ENCODE measurements at regions not wholly inside any gene's neighbourhood (a gene's known extent, or its start where the extent isn't known, plus 50 kb on each side); places are given as distances from the start of the nearest gene placed in this dataset.

DNA sequence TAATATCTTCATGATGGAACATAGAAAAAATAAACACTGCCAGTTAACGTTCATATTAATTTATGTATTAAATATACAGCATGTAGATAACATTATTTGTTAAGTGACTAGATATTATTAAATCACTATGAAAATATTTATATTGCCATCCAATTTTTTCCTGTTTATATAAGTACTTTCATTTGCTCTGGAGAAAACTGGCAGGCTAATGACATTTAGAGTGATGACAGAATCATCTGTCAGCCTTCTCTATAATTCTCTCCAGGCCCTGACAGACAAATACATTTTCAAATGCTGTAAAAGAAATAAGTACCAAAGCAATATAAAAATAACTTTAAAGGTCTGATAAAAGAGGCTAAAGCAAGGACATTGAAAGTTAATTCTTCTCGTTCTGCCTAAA, 2556.7 kb upstream of the PCDH20 start:
- Histone ChIP-seq H3K27me3 (no peaks in the 10 kb centered on the region), H3K4me1 (no peaks in the 10 kb centered on the region), H3K9me3 (no peaks in the 10 kb centered on the region), H3K27ac (no peak overlapping the region), H3K36me3 (no peaks in the 10 kb centered on the region), H3K4me3 (no peak overlapping the region)
- TF ChIP-seq EP300 (IDR thresholded peaks at IDR 0.05) (no peak), POLR2A (IDR thresholded peaks at IDR 0.05) (no peak)
- TF ChIP-seq, protein P1, sequence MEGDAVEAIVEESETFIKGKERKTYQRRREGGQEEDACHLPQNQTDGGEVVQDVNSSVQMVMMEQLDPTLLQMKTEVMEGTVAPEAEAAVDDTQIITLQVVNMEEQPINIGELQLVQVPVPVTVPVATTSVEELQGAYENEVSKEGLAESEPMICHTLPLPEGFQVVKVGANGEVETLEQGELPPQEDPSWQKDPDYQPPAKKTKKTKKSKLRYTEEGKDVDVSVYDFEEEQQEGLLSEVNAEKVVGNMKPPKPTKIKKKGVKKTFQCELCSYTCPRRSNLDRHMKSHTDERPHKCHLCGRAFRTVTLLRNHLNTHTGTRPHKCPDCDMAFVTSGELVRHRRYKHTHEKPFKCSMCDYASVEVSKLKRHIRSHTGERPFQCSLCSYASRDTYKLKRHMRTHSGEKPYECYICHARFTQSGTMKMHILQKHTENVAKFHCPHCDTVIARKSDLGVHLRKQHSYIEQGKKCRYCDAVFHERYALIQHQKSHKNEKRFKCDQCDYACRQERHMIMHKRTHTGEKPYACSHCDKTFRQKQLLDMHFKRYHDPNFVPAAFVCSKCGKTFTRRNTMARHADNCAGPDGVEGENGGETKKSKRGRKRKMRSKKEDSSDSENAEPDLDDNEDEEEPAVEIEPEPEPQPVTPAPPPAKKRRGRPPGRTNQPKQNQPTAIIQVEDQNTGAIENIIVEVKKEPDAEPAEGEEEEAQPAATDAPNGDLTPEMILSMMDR (IDR thresholded peaks at IDR 0.05): no peak
- DNase-seq (ENCODE audit: low spot score in 2 of 2): no peak
- WGBS, 2 donors: 79 to 83% methylated on average over 2 of the region's 2 CpGs

DNA sequence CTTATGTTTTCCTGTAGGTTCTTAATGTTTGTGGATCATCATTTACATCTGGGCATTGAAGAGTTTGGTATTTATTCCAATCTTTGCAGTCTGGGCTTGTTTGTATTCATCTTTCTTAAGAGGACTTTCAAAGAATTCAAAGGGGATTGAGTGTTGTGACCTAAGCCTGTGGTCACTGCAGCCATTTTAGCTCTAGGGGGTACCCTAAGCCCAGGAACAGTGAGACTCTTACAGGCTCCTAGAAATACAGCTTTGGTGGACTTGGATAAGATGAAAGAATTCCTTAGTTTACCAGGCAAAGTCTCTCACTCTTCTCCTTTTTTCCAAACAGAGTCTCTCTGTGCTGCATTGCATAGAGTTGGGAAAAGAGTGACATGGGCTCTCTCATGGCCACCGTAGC, 2539.0 kb upstream of the PCDH20 start:
- H3K36me3 ChIP-seq: no peaks in the 10 kb centered on the region
- H3K9me3 ChIP-seq: peaks cover 0 to 6% (median 0%) of the 10 kb centered on the region in 4 donors
- TF ChIP-seq POLR2A (IDR thresholded peaks at IDR 0.05) (no peak), EP300 (IDR thresholded peaks at IDR 0.05) (no peak)
- TF ChIP-seq, protein P1 (IDR thresholded peaks at IDR 0.05): no peak
- no peak for DNase-seq (ENCODE audit: low spot score in 2 of 2)
- no peak overlapping the region for H3K4me3 ChIP-seq
- no peak overlapping the region for H3K27ac ChIP-seq
- H3K27me3 ChIP-seq: no peaks in the 10 kb centered on the region
- WGBS, 2 donors: 79 to 100% methylated on average over 1 of the region's 1 CpG
- H3K4me1 ChIP-seq: no peaks in the 10 kb centered on the region

DNA sequence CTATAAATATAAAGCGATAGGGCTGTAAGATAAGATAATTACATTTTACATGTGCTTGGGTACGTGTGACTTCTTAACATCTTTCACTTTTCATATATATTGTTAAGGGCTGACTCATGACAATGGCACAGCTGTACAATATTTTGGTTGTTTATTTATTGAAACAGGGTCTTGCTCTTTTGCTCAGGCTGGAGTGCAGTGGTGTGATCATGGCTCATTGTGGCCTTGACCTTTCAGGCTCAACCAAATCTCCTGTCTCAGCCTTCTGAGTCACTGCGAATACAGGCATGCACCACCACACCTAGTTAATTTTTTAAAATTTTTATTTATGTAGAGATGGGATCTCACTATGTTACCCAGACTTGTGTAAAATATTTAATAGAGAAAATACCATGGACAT, 2532.4 kb upstream of the PCDH20 start:
- WGBS, 2 donors: 89 to 93% methylated on average over 3 of the region's 3 CpGs
- no peak overlapping the region for H3K27ac ChIP-seq
- H3K4me3 ChIP-seq: no peak overlapping the region
- no peaks in the 10 kb centered on the region for H3K27me3 ChIP-seq
- TF ChIP-seq EP300 (IDR thresholded peaks at IDR 0.05) (no peak), POLR2A (IDR thresholded peaks at IDR 0.05) (no peak)
- TF ChIP-seq, protein P1 (IDR thresholded peaks at IDR 0.05): no peak
- no peaks in the 10 kb centered on the region for H3K4me1 ChIP-seq
- no peaks in the 10 kb centered on the region for H3K36me3 ChIP-seq
- no peak for DNase-seq (ENCODE audit: low spot score in 2 of 2)
- no peaks in the 10 kb centered on the region for H3K9me3 ChIP-seq

DNA sequence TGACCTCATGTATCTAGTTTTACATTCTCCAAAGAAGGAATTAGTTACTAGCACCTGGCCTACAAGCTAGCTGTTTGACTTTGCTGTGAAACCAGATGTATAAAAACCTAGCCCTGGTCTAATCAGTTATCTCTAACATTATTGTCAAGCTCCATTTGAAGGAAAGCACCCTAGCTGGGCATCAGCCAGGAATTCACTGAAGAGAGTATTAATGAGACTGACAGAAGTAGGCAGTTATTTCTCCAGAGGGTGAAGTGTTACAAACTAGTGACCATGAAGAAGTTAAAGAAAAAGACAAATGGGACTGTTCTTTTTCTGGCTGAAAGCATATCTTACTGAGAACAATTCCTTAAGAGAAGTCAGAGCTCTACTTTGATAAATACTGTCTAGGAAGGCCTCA, 2529.3 kb upstream of the PCDH20 start:
- no peaks in the 10 kb centered on the region for H3K4me1 ChIP-seq
- no peaks in the 10 kb centered on the region for H3K36me3 ChIP-seq
- DNase-seq (ENCODE audit: low spot score in 2 of 2): no peak
- H3K9me3 ChIP-seq: no peaks in the 10 kb centered on the region
- TF ChIP-seq EP300 (IDR thresholded peaks at IDR 0.05) (no peak), POLR2A (IDR thresholded peaks at IDR 0.05) (no peak)
- no peaks in the 10 kb centered on the region for H3K27me3 ChIP-seq
- no peak overlapping the region for H3K27ac ChIP-seq
- H3K4me3 ChIP-seq: no peak overlapping the region

DNA sequence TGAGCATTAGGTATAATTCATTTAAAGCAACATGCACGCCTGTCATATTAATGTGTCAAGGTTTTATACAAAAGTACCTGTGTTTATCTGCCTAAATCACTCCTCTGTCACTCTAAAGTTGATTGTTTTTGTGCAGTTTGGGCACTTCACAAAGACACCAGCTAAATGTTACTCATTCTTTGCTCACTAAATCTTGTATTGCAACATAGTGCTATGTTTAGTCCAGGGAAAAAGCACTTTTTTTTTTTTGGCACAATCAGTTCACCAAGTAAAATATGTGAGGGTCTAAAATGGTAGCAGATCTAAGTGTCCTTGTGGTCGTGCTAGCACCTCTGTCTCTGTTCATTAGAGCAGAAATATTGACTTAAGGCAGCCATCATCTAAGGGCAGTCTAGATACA, 2526.7 kb upstream of the PCDH20 start:
- Histone ChIP-seq H3K4me3 (no peak overlapping the region), H3K27me3 (no peaks in the 10 kb centered on the region), H3K27ac (no peak overlapping the region), H3K4me1 (no peaks in the 10 kb centered on the region), H3K36me3 (no peaks in the 10 kb centered on the region), H3K9me3 (no peaks in the 10 kb centered on the region)
- DNase-seq (ENCODE audit: low spot score in 2 of 2): no peak
- WGBS, 2 donors: 57 to 58% methylated on average over 2 of the region's 2 CpGs
- TF ChIP-seq, protein P1 (IDR thresholded peaks at IDR 0.05): no peak
- TF ChIP-seq POLR2A (IDR thresholded peaks at IDR 0.05) (no peak), EP300 (IDR thresholded peaks at IDR 0.05) (no peak)

DNA sequence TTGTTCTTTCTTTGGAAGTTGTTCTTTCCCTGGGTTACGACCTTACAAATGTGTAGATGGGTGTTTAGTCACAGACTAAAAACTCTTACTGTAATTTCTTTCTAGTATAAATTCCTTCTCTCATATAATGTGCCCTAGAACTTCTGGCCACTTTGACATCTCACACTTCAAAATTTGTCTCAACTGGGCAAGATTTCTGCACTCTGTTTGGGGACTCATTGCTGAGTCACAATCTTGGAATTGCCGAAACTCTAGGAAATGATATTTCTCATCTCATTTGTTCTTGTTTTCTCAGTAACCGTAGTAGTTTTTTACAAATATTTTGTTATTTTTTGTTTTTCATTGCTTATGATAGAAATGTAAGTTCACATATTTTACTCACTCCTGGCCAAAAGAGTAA, 2523.2 kb upstream of the PCDH20 start:
- Histone ChIP-seq H3K4me1 (no peaks in the 10 kb centered on the region), H3K36me3 (no peaks in the 10 kb centered on the region), H3K27me3 (no peaks in the 10 kb centered on the region), H3K27ac (no peak overlapping the region), H3K4me3 (no peak overlapping the region), H3K9me3 (no peaks in the 10 kb centered on the region)
- WGBS, 2 donors: 83 to 87% methylated on average over 3 of the region's 3 CpGs
- TF ChIP-seq, protein P1 (IDR thresholded peaks at IDR 0.05): no peak
- TF ChIP-seq POLR2A (IDR thresholded peaks at IDR 0.05) (no peak), EP300 (IDR thresholded peaks at IDR 0.05) (no peak)
- no peak for DNase-seq (ENCODE audit: low spot score in 2 of 2)
